Panc1 (cell line): ENCODE measurements at regions not wholly inside any gene's neighbourhood (a gene's known extent, or its start where the extent isn't known, plus 50 kb on each side); places are given as distances from the start of the nearest gene placed in this dataset.

Experiments
- ATAC-seq: fragments of 200-7000 bp; cut with Tn5 transposase; 2 replicates; pipeline ENCODE4 v1.9.1; 2020; ENCODE audit warnings: mild to moderate bottlenecking, moderate library complexity
- BruUV-seq: library from RNA; stranded (reverse); fragments of 400-500 nt; replicated peaks from 2 replicates; lab custom pipeline; 2021; lab: Mats Ljungman, UMichigan
- CTCF ChIA-PET: fragments of 300-600 bp; sonication (Branson Sonifier 250); formaldehyde crosslinking; loops from one replicate; lab custom pipeline; 2022; ENCODE audit warnings: antibody characterized with exemption; lab: Charles Lee
- POLR2A ChIA-PET: fragments of 300-600 bp; sonication (Branson Sonifier 250); formaldehyde crosslinking; loops from one replicate; lab custom pipeline; 2022; ENCODE audit warnings: antibody characterized with exemption; lab: Charles Lee
- DNase-seq: peaks from one replicate; pipeline ENCODE4 v3.0.0-alpha.2; 2010; ENCODE audit warnings: low read depth, low spot score
- H3K27ac ChIP-seq: 2 replicates; pipeline ENCODE4 v1.5.1; 2011; ENCODE audit warnings: mild to moderate bottlenecking, low read length, inconsistent platforms
- H3K27me3 ChIP-seq: fragments of 200-500 bp; sonication (Bioruptor generic); 2 replicates; pipeline ENCODE4 v1.6.0; 2014; ENCODE audit warnings: low read length, inconsistent platforms; ENCODE audit not compliant: control insufficient read depth, insufficient read depth
- H3K36me3 ChIP-seq: fragments of 200-500 bp; sonication (Bioruptor generic); 2 replicates; pipeline ENCODE4 v1.5.1; 2014; ENCODE audit warnings: inconsistent platforms, mild to moderate bottlenecking, low read length, moderate library complexity; ENCODE audit not compliant: control insufficient read depth, insufficient read depth
- H3K4me1 ChIP-seq: 2 replicates; pipeline ENCODE4 v1.5.1; 2011; ENCODE audit warnings: inconsistent platforms, mild to moderate bottlenecking, low read length, moderate library complexity; ENCODE audit not compliant: control insufficient read depth, insufficient read depth
- H3K4me3 ChIP-seq, 2 experiments: 2 replicates each; pipeline ENCODE4 v1.5.1; 2011 to 2012; ENCODE audit warnings: low read depth in 2 of 2, low read length in 2 of 2, mild to moderate bottlenecking in 2 of 2, inconsistent platforms in 1 of 2, moderate library complexity in 1 of 2
- H3K9me3 ChIP-seq: fragments of 200-500 bp; sonication (Bioruptor generic); 2 replicates; pipeline ENCODE4 v1.5.1; 2014; ENCODE audit warnings: low read depth, mild to moderate bottlenecking, inconsistent platforms, low read length, moderate library complexity; ENCODE audit not compliant: control insufficient read depth, insufficient read depth
- CTCF ChIP-seq: fragments of 450-650 bp; IDR thresholded peaks from 2 replicates; pipeline ENCODE4 v1.5.1; 2017; ENCODE audit warnings: mild to moderate bottlenecking
- POLR2AphosphoS5 ChIP-seq: IDR thresholded peaks from 2 replicates; pipeline ENCODE4 v1.6.1; 2012; ENCODE audit warnings: mild to moderate bottlenecking, low read depth, low read length, moderate library complexity
- REST ChIP-seq, 2 experiments: IDR thresholded peaks; 2 replicates each; pipeline ENCODE4 v1.6.1; 2011 to 2012; ENCODE audit warnings: low read depth in 2 of 2, control low read depth in 1 of 2, low read length in 1 of 2, mild to moderate bottlenecking in 1 of 2, moderate library complexity in 1 of 2; ENCODE audit not compliant: insufficient read depth in 1 of 2
- SIN3A ChIP-seq: IDR thresholded peaks from 2 replicates; pipeline ENCODE4 v1.6.1; 2012; ENCODE audit warnings: low read depth, mild to moderate bottlenecking, low read length, moderate library complexity, borderline replicate concordance; ENCODE audit not compliant: insufficient read depth
- TCF7L2 ChIP-seq: IDR thresholded peaks from 2 replicates; pipeline ENCODE4 v1.6.1; 2011; ENCODE audit warnings: mild to moderate bottlenecking, low read depth, low read length, inconsistent platforms
- in situ Hi-C: cut with HindIII; loops from 2 replicates; pipeline ENCODE4 v1.10.0; 2016; ENCODE audit warnings: low sequenced_read_pairs, low pct_unique_long_range_greater_than_20kb
- intact Hi-C: fragments of 100-400 bp; cut with micrococcal nuclease; formaldehyde crosslinking; loops from one replicate; pipeline ENCODE4 v1.10.0; 2022; ENCODE audit not compliant: unreplicated experiment

GRCh38 chr5:165228184-165228583, 1722.8 kb downstream of the MAT2B start:
- Histone ChIP-seq H3K4me3 (no peak overlapping the region), H3K9me3 (no peaks in the 10 kb centered on the region), H3K36me3 (no peaks in the 10 kb centered on the region), H3K27ac (no peak overlapping the region), H3K4me1 (no peaks in the 10 kb centered on the region), H3K27me3 (no peaks in the 10 kb centered on the region)
- intact Hi-C loops (no loop called here), in situ Hi-C loops (no loop called here)
- DNase-seq (no peak), ATAC-seq (no peak)
- ChIA-PET CTCF (no interaction called here), POLR2A (no interaction called here)
- TF ChIP-seq CTCF = no peak
- no peak for TF ChIP-seq POLR2AphosphoS5
- TF ChIP-seq SIN3A = no peak
- TF ChIP-seq TCF7L2 = no peak
- TF ChIP-seq REST (IDR thresholded peaks at IDR 0.05; ENCODE audit: insufficient read depth in 1 of 2, low read depth in 2 of 2, low read length in 1 of 2) = no peak
- no TSS peak for BruUV-seq

GRCh38 chr5:165231821-165232508, 1726.5 kb downstream of the MAT2B start:
- Histone ChIP-seq H3K4me3 (no peak overlapping the region), H3K9me3 (no peaks in the 10 kb centered on the region), H3K27ac (no peak overlapping the region), H3K36me3 (no peaks in the 10 kb centered on the region), H3K4me1 (no peaks in the 10 kb centered on the region), H3K27me3 (no peaks in the 10 kb centered on the region)
- ATAC-seq (no peak), DNase-seq (no peak)
- intact Hi-C loops = no loop called here
- TF ChIP-seq TCF7L2 (no peak), SIN3A (no peak), CTCF (no peak), REST (IDR thresholded peaks at IDR 0.05; ENCODE audit: insufficient read depth in 1 of 2, low read depth in 2 of 2, low read length in 1 of 2) (no peak), POLR2AphosphoS5 (no peak)
- POLR2A ChIA-PET = no interaction called here
- BruUV-seq = no TSS peak
- in situ Hi-C loops = no loop called here
- CTCF ChIA-PET = no interaction called here
